ENCODE measurements at regions not wholly inside any gene's neighbourhood (a gene's known extent, or its start where the extent isn't known, plus 50 kb on each side); places are given as distances from the start of the nearest gene placed in this dataset.
"Not testable (repeated sequence)": the region's sequence is repeated elsewhere in the genome, so short reads cannot be mapped to it uniquely, and the experiment has no call there.

- DNase-seq: no peak
Observed at GRCh38 chr6:81561071-81561564, 191.4 kb downstream of the TENT5A start.

GRCh38 chr6:81557811-81558210 is 194.7 kb downstream of the TENT5A start:
- DNase-seq: no peak

- no peak for DNase-seq
Observed at GRCh38 chr6:81556551-81556950, 195.9 kb downstream of the TENT5A start.

GRCh38 chr6:81553216-81553615 is 199.3 kb downstream of the TENT5A start:
- DNase-seq: no peak

- DNase-seq: no peak
Observed at GRCh38 chr6:81552644-81553043, 199.8 kb downstream of the TENT5A start.

- no peak for DNase-seq
Observed at GRCh38 chr6:81547149-81547548, 205.3 kb downstream of the TENT5A start.

- DNase-seq: no peak
Observed at GRCh38 chr6:81534934-81535465, 217.5 kb downstream of the TENT5A start.

GRCh38 chr6:81531869-81532561 is 220.5 kb downstream of the TENT5A start:
- no peak for DNase-seq

GRCh38 chr6:81517455-81517854 is 235.0 kb downstream of the TENT5A start:
- no peak for DNase-seq

GRCh38 chr6:81515562-81516453 is 236.7 kb downstream of the TENT5A start:
- DNase-seq: no peak

- DNase-seq: not testable (repeated sequence)
Observed at GRCh38 chr6:81514195-81514594, 238.3 kb downstream of the TENT5A start.

GRCh38 chr6:81511423-81511822 is 241.1 kb downstream of the TENT5A start:
- no peak for DNase-seq

GRCh38 chr6:81495999-81496398 is 256.5 kb downstream of the TENT5A start:
- DNase-seq: no peak

GRCh38 chr6:81491454-81492101 is 260.9 kb downstream of the TENT5A start:
- no peak for DNase-seq

GRCh38 chr6:81487489-81487888 is 265.0 kb downstream of the TENT5A start:
- no peak for DNase-seq

- DNase-seq: no peak
Observed at GRCh38 chr6:81486234-81486633, 266.2 kb downstream of the TENT5A start.

- DNase-seq: no peak
Observed at GRCh38 chr6:81485395-81485794, 267.1 kb downstream of the TENT5A start.

GRCh38 chr6:81484251-81484650 is 268.2 kb downstream of the TENT5A start:
- DNase-seq: no peak

GRCh38 chr6:81480139-81480538 is 272.3 kb downstream of the TENT5A start:
- no peak for DNase-seq

GRCh38 chr6:81476881-81477280 is 275.6 kb downstream of the TENT5A start:
- no peak for DNase-seq

- no peak for DNase-seq
Observed at GRCh38 chr6:81475646-81476045, 276.8 kb downstream of the TENT5A start.

- no peak for DNase-seq
Observed at GRCh38 chr6:81465859-81466258, 286.6 kb downstream of the TENT5A start.

GRCh38 chr6:81456416-81456815 is 296.1 kb downstream of the TENT5A start:
- DNase-seq: no peak
